ENCODE measurements at regions not wholly inside any gene's neighbourhood (a gene's known extent, or its start where the extent isn't known, plus 50 kb on each side); places are given as distances from the start of the nearest gene placed in this dataset.

- no peaks in the 10 kb centered on the region for H3K27me3 ChIP-seq (ENCODE audit: control insufficient read depth in 2 of 2, insufficient read depth in 1 of 2, low read length in 1 of 2)
- no peaks in the 10 kb centered on the region for H3K4me1 ChIP-seq (ENCODE audit: control insufficient read depth in 2 of 2, insufficient read depth in 2 of 2, low read length in 2 of 2)
- no peak overlapping the region for H3K27ac ChIP-seq (ENCODE audit: low read depth in 1 of 2, low read length in 1 of 2)
- WGBS: 95% methylated on average over 5 of the region's 5 CpGs
- DNase-seq (ENCODE audit: low read depth in 6 of 9, low spot score in 9 of 9): no peak
- H3K36me3 ChIP-seq (ENCODE audit: control insufficient read depth in 2 of 2, insufficient read depth in 2 of 2, low read length in 1 of 2): no peaks in the 10 kb centered on the region
- H3K9me3 ChIP-seq (ENCODE audit: control insufficient read depth in 2 of 2, insufficient read depth in 1 of 2, low read length in 1 of 2): peaks cover 2 to 6% of the 10 kb centered on the region in 2 donors
- no peak overlapping the region for H3K4me3 ChIP-seq (ENCODE audit: low read length in 2 of 2)
Measured at GRCh38 chr4:11209826-11210225, 218.9 kb downstream of the HS3ST1 start.

DNA sequence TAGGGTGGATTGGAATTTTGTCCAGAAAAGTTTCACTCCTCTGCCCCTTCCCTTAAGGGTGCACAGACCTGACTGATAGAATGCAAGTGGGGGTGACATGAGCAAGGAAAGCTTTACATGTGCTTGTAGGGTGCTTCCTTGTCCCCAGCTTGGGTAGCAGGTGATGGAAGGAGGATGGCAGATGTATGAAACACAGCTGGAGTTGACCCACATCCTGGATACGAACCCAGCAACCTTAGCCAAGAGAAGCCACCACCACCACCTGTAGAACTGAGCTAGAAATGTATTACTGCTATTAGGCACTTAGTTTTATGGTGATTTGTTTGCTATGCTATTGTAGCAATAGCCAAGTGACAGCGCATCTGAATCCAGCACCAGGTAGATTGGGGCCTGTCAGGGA, 227.4 kb downstream of the HS3ST1 start:
- no peak overlapping the region for H3K4me3 ChIP-seq (ENCODE audit: low read length in 2 of 2)
- H3K27ac ChIP-seq (ENCODE audit: low read depth in 1 of 2, low read length in 1 of 2): no peak overlapping the region
- DNase-seq (ENCODE audit: low read depth in 6 of 9, low spot score in 9 of 9): peak; percentile 14 to 80 (median 43)
- no peaks in the 10 kb centered on the region for H3K36me3 ChIP-seq (ENCODE audit: control insufficient read depth in 2 of 2, insufficient read depth in 2 of 2, low read length in 1 of 2)
- H3K9me3 ChIP-seq (ENCODE audit: control insufficient read depth in 2 of 2, insufficient read depth in 1 of 2, low read length in 1 of 2): no peaks in the 10 kb centered on the region
- peaks cover 6 to 7% of the 10 kb centered on the region in 2 donors for H3K4me1 ChIP-seq (ENCODE audit: control insufficient read depth in 2 of 2, insufficient read depth in 2 of 2, low read length in 2 of 2)
- H3K27me3 ChIP-seq (ENCODE audit: control insufficient read depth in 2 of 2, insufficient read depth in 1 of 2, low read length in 1 of 2): no peaks in the 10 kb centered on the region
- WGBS: 51% methylated on average over 2 of the region's 2 CpGs

DNA sequence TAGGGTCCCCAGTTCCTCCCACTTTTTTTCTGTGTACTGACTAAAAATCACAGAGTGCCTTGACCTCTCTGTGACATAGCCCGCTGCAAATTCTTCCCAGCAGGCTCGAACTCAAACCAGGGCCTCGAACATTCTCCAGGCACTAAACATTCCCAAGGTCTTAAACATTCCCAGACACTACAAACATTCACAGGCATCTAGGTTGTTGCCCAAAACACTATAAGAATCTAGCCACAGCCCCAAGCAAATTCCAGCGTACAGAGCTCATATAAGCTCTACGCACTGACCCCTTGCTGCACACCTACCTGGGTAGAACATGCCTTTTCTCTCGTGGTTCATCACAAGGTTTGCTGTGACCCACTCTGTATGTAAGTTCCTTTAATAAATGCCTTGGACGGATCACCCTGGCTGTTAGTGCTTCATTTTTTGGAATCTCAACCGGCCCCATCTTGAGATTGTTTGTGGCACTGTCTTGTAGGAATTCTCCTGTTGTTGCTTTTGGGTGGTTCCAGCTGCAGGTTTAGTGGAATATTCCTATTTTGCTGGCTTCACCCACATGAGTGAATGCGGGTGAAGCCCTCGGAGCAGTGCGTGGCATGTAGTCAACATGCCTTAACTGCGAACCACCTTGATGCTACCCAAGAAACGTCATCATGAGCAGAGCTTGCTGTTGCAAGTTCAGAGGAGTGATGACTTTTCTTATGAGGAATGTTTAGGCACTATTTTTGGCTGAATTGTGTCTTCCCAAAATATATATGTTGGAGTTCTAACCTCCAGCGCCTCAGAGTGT, 230.0 kb downstream of the HS3ST1 start:
- DNase-seq (ENCODE audit: low read depth in 6 of 9, low spot score in 9 of 9): no peak
- Histone ChIP-seq H3K9me3 (ENCODE audit: control insufficient read depth in 2 of 2, insufficient read depth in 1 of 2, low read length in 1 of 2) (no peaks in the 10 kb centered on the region), H3K27me3 (ENCODE audit: control insufficient read depth in 2 of 2, insufficient read depth in 1 of 2, low read length in 1 of 2) (no peaks in the 10 kb centered on the region), H3K27ac (ENCODE audit: low read depth in 1 of 2, low read length in 1 of 2) (no peak overlapping the region), H3K4me3 (ENCODE audit: low read length in 2 of 2) (no peak overlapping the region), H3K4me1 (ENCODE audit: control insufficient read depth in 2 of 2, insufficient read depth in 2 of 2, low read length in 2 of 2) (peaks cover 6 to 7% of the 10 kb centered on the region in 2 donors), H3K36me3 (ENCODE audit: control insufficient read depth in 2 of 2, insufficient read depth in 2 of 2, low read length in 1 of 2) (no peaks in the 10 kb centered on the region)
- WGBS: 99% methylated on average over 14 of the region's 14 CpGs

DNA sequence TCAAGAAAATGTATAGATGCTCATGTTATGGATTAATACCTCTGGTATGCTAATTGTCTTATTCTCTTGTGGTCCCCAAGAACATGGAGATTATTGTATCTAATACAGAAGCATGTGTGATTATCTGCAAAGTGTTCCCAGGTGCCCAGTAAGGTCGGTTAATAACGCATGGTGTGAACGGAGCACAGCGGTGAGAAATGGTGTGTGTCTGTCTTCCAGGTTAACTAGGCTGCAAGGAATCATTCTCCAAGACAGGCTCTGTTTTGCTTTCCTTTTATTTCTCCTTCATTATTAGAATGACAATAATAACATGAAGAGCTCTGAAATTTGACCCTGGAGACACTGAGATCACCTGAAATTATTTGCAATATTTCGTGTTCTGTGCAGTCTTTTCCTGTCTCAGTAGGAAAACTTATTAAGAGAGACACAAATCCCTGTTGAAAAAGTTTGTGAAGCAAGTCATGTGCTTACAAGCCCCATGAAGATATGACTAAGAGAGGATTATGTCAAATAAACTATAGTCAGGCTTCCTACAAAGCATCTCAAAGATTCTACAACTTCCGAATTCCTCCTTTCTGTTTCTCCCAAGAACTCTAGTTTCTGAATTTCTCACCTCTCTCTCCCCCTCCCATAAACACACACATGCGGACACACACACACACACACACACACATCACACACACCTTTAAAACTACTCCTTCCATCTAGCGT, 230.9 kb downstream of the HS3ST1 start:
- Histone ChIP-seq H3K36me3 (ENCODE audit: control insufficient read depth in 2 of 2, insufficient read depth in 2 of 2, low read length in 1 of 2) (no peaks in the 10 kb centered on the region), H3K4me1 (ENCODE audit: control insufficient read depth in 2 of 2, insufficient read depth in 2 of 2, low read length in 2 of 2) (peaks cover 5 to 6% of the 10 kb centered on the region in 2 donors), H3K4me3 (ENCODE audit: low read length in 2 of 2) (no peak overlapping the region), H3K27ac (ENCODE audit: low read depth in 1 of 2, low read length in 1 of 2) (no peak overlapping the region), H3K9me3 (ENCODE audit: control insufficient read depth in 2 of 2, insufficient read depth in 1 of 2, low read length in 1 of 2) (no peaks in the 10 kb centered on the region), H3K27me3 (ENCODE audit: control insufficient read depth in 2 of 2, insufficient read depth in 1 of 2, low read length in 1 of 2) (no peaks in the 10 kb centered on the region)
- 97% methylated on average over 8 of the region's 8 CpGs for WGBS
- no peak for DNase-seq (ENCODE audit: low read depth in 6 of 9, low spot score in 9 of 9)

DNA sequence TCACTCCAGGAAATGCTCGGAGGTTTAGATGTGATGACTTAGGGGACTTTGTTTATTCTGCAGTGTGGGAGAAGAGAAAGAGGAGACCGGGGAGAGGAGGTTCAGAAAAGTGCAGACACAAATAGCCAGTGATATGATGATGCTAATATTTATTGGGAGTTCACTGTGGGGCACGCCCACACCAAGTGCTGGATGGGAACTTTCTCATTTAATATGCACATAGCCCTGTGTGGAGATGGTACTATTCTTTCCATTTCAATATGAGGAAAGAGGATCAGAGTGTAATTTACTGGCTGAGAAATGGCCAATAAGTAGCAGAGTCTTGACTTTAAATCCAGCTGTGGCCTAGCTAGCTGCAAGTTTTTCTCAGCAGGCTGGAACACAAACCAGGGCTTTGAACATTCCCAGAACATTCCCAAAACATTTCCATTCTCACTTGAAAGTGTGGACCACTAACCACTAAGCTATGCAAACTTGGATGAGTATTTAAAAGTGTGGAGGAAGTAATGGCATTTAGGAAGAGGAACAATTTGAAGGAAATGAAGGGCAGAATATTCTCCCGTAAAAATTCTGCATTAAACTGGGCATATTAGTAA, 231.7 kb downstream of the HS3ST1 start:
- 97% methylated on average over 4 of the region's 4 CpGs for WGBS
- no peak overlapping the region for H3K27ac ChIP-seq (ENCODE audit: low read depth in 1 of 2, low read length in 1 of 2)
- no peak for DNase-seq (ENCODE audit: low read depth in 6 of 9, low spot score in 9 of 9)

DNA sequence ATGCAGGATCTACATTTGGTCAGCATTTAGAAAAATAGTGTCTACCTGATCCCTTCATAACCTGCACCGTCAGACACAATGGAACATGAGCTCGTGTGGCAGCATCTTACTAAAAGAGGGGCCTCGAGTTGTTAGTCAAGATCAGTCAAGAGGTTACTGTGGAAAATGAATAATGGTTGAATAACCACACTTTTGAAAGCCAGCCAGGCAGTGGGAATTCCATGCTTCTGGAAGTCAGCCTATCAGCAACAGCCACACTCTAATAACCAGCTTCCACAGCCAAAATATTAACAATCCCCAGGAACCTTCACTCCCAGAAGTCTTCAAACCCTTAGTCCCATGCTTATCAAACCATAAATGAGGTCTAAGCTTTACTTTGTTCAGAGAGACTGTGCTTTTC, 234.3 kb downstream of the HS3ST1 start:
- H3K27me3 ChIP-seq (ENCODE audit: control insufficient read depth in 2 of 2, insufficient read depth in 1 of 2, low read length in 1 of 2): no peaks in the 10 kb centered on the region
- 93% methylated on average over 3 of the region's 3 CpGs for WGBS
- H3K36me3 ChIP-seq (ENCODE audit: control insufficient read depth in 2 of 2, insufficient read depth in 2 of 2, low read length in 1 of 2): no peaks in the 10 kb centered on the region
- DNase-seq (ENCODE audit: low read depth in 6 of 9, low spot score in 9 of 9): no peak
- H3K4me3 ChIP-seq (ENCODE audit: low read length in 2 of 2): no peak overlapping the region
- H3K27ac ChIP-seq (ENCODE audit: low read depth in 1 of 2, low read length in 1 of 2): no peak overlapping the region
- no peaks in the 10 kb centered on the region for H3K9me3 ChIP-seq (ENCODE audit: control insufficient read depth in 2 of 2, insufficient read depth in 1 of 2, low read length in 1 of 2)
- H3K4me1 ChIP-seq (ENCODE audit: control insufficient read depth in 2 of 2, insufficient read depth in 2 of 2, low read length in 2 of 2): peaks cover 8% of the 10 kb centered on the region in 2 donors

More for the DNA sequence above, 231.7 kb downstream of the HS3ST1 start:
- Histone ChIP-seq H3K4me3 (ENCODE audit: low read length in 2 of 2) (no peak overlapping the region), H3K4me1 (ENCODE audit: control insufficient read depth in 2 of 2, insufficient read depth in 2 of 2, low read length in 2 of 2) (peaks cover 5 to 6% of the 10 kb centered on the region in 2 donors), H3K27me3 (ENCODE audit: control insufficient read depth in 2 of 2, insufficient read depth in 1 of 2, low read length in 1 of 2) (no peaks in the 10 kb centered on the region), H3K36me3 (ENCODE audit: control insufficient read depth in 2 of 2, insufficient read depth in 2 of 2, low read length in 1 of 2) (no peaks in the 10 kb centered on the region), H3K9me3 (ENCODE audit: control insufficient read depth in 2 of 2, insufficient read depth in 1 of 2, low read length in 1 of 2) (no peaks in the 10 kb centered on the region)

DNA sequence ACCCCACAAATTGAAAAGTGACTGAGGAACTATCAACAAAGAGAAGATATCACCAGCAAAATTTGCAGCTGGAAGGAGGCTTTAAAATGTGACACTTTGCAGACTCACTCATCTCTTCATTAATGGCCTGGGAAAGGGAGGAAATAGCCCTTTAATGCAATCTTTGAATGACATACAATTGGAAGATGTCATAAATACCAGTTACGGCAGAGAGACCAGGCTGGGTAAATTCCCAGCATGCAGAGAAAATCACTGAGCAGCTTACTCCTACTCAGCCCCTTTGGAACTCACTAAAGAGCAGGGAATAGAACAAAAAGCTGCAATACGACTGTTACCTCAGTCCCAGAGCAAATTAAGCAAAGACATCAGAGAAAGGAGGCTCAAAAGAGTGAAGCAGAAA, 238.9 kb downstream of the HS3ST1 start:
- 49% methylated on average over 2 of the region's 2 CpGs for WGBS
- H3K27ac ChIP-seq (ENCODE audit: low read depth in 1 of 2, low read length in 1 of 2): no peak overlapping the region
- H3K4me1 ChIP-seq (ENCODE audit: control insufficient read depth in 2 of 2, insufficient read depth in 2 of 2, low read length in 2 of 2): peaks cover 13% of the 10 kb centered on the region in 2 donors

GRCh38 chr4:11183356-11183740, 245.3 kb downstream of the HS3ST1 start:
- no peaks in the 10 kb centered on the region for H3K27me3 ChIP-seq (ENCODE audit: control insufficient read depth in 2 of 2, insufficient read depth in 1 of 2, low read length in 1 of 2)
- H3K9me3 ChIP-seq (ENCODE audit: control insufficient read depth in 2 of 2, insufficient read depth in 1 of 2, low read length in 1 of 2): no peaks in the 10 kb centered on the region
- WGBS: 91% methylated on average over 2 of the region's 2 CpGs
- no peak for DNase-seq (ENCODE audit: low read depth in 6 of 9, low spot score in 9 of 9)
- no peaks in the 10 kb centered on the region for H3K36me3 ChIP-seq (ENCODE audit: control insufficient read depth in 2 of 2, insufficient read depth in 2 of 2, low read length in 1 of 2)
- no peaks in the 10 kb centered on the region for H3K4me1 ChIP-seq (ENCODE audit: control insufficient read depth in 2 of 2, insufficient read depth in 2 of 2, low read length in 2 of 2)
- H3K4me3 ChIP-seq (ENCODE audit: low read length in 2 of 2): no peak overlapping the region
- no peak overlapping the region for H3K27ac ChIP-seq (ENCODE audit: low read depth in 1 of 2, low read length in 1 of 2)

More for the DNA sequence above, 238.9 kb downstream of the HS3ST1 start:
- Histone ChIP-seq H3K4me3 (ENCODE audit: low read length in 2 of 2) (no peak overlapping the region), H3K9me3 (ENCODE audit: control insufficient read depth in 2 of 2, insufficient read depth in 1 of 2, low read length in 1 of 2) (no peaks in the 10 kb centered on the region), H3K36me3 (ENCODE audit: control insufficient read depth in 2 of 2, insufficient read depth in 2 of 2, low read length in 1 of 2) (no peaks in the 10 kb centered on the region), H3K27me3 (ENCODE audit: control insufficient read depth in 2 of 2, insufficient read depth in 1 of 2, low read length in 1 of 2) (no peaks in the 10 kb centered on the region)
- DNase-seq (ENCODE audit: low read depth in 6 of 9, low spot score in 9 of 9): no peak

Measured in thymus (tissue), 11 donors.